ENCODE measurements at regions not wholly inside any gene's neighbourhood (a gene's known extent, or its start where the extent isn't known, plus 50 kb on each side); places are given as distances from the start of the nearest gene placed in this dataset.

- no peaks in the 10 kb centered on the region for H3K79me2 ChIP-seq (ENCODE audit: control insufficient read depth in 1 of 2, insufficient read depth in 2 of 2, low read length in 2 of 2)
- no peaks in the 10 kb centered on the region for H3K9me3 ChIP-seq (ENCODE audit: insufficient read depth in 2 of 2, low read depth in 1 of 2, low read length in 1 of 2)
- H3K9ac ChIP-seq (replicated peaks in 1 of 4; ENCODE audit: extremely low read depth in 1 of 4, low read depth in 3 of 4, low read length in 3 of 4): no peak overlapping the region
- H4K20me1 ChIP-seq (replicated peaks in 1 of 2; ENCODE audit: control insufficient read depth in 1 of 2, insufficient read depth in 2 of 2, low read length in 2 of 2): no peaks in the 10 kb centered on the region
- no peak overlapping the region for H2AK5ac ChIP-seq (ENCODE audit: low read depth, low read length)
- no peaks in the 10 kb centered on the region; a peak in 1 of 7 replicates for H3K4me1 ChIP-seq (replicated peaks in 1 of 4; ENCODE audit: control insufficient read depth in 3 of 4, insufficient read depth in 4 of 4, low read length in 3 of 4)
- no peak overlapping the region for H3K18ac ChIP-seq (ENCODE audit: extremely low read depth, low read length)
- H3K23me2 ChIP-seq (ENCODE audit: low read depth, low read length): no peaks in the 10 kb centered on the region
- H3K79me1 ChIP-seq (ENCODE audit: low read depth, low read length): no peaks in the 10 kb centered on the region
- H3K4me3 ChIP-seq (ENCODE audit: extremely low read depth in 1 of 4, insufficient read depth in 2 of 4, low read depth in 3 of 4, low read length in 4 of 4): no peak overlapping the region
- H4K8ac ChIP-seq (ENCODE audit: extremely low read depth, insufficient read depth, low read length): no peak overlapping the region
- H3K27ac ChIP-seq (ENCODE audit: low read depth, low read length): no peak overlapping the region
- no peak overlapping the region for H4K5ac ChIP-seq (ENCODE audit: insufficient read length, low read depth, low read length)
- no peak overlapping the region for H3K14ac ChIP-seq (ENCODE audit: insufficient read length)
- H3K56ac ChIP-seq (replicated peaks; ENCODE audit: insufficient read length, low read depth, low read length): no peak overlapping the region
- no peak overlapping the region for H2BK20ac ChIP-seq (ENCODE audit: low read length)
- no peak overlapping the region for H2BK120ac ChIP-seq (replicated peaks; ENCODE audit: low read depth, low read length)
- H2BK5ac ChIP-seq (ENCODE audit: low read depth, low read length): no peak overlapping the region
- no peak overlapping the region for H2AFZ ChIP-seq (ENCODE audit: low read length)
- H2BK15ac ChIP-seq (ENCODE audit: low read length): no peak overlapping the region
- ChIA-PET POLR2A (ENCODE audit: partially characterized antibody) (no interaction called here), CTCF (ENCODE audit: partially characterized antibody) (interaction anchor here (0.7 kb wide), 1 partner anchor 255 kb away, joined by 3 read pairs; no protein-coding TSS in a partner anchor)
- no peak overlapping the region for H3K4ac ChIP-seq (replicated peaks; ENCODE audit: insufficient read length, low read depth, low read length)
- H3K4me2 ChIP-seq (ENCODE audit: insufficient read depth in 1 of 2, low read depth in 2 of 2, low read length in 2 of 2): no peak overlapping the region
- no peak overlapping the region for H2BK12ac ChIP-seq (ENCODE audit: low read depth, low read length)
- H3K36me3 ChIP-seq (ENCODE audit: control insufficient read depth in 2 of 4, insufficient read depth in 4 of 4, low read length in 3 of 4): no peaks in the 10 kb centered on the region
- H4K91ac ChIP-seq (replicated peaks; ENCODE audit: insufficient read length, low read length): no peak overlapping the region
- no peak overlapping the region for H3K23ac ChIP-seq (ENCODE audit: insufficient read length)
- DNase-seq (ENCODE audit: low read depth in 1 of 2, low spot score in 2 of 2): no peak
- FAIRE-seq: no peak
- no peaks in the 10 kb centered on the region for H3K27me3 ChIP-seq (replicated peaks in 1 of 4; ENCODE audit: control insufficient read depth in 3 of 4, extremely low read depth in 1 of 4, insufficient read depth in 3 of 4, low read length in 3 of 4)
- TF ChIP-seq TAF7 (optimal IDR thresholded peaks at IDR 0.05; ENCODE audit: borderline replicate concordance, low read depth, low read length) (no peak), HDAC2 (IDR thresholded peaks at IDR 0.05; ENCODE audit: borderline replicate concordance in 1 of 2, low read depth in 2 of 2, low read length in 2 of 2) (no peak), MAX (IDR thresholded peaks at IDR 0.05) (no peak), ATF2 (IDR thresholded peaks at IDR 0.05; ENCODE audit: low read length) (no peak), EP300 (IDR thresholded peaks at IDR 0.05; ENCODE audit: borderline replicate concordance in 1 of 2, low read depth in 2 of 2, low read length in 2 of 2) (no peak), SIRT6 (IDR thresholded peaks at IDR 0.05; ENCODE audit: low read length) (no peak), E2F6 (IDR thresholded peaks at IDR 0.05) (no peak), TAF1 (IDR thresholded peaks at IDR 0.05; ENCODE audit: low read depth, low read length) (no peak), NANOG (IDR thresholded peaks at IDR 0.05; ENCODE audit: insufficient read depth, low read depth, low read length, poor library complexity, severe bottlenecking) (no peak), BACH1 (IDR thresholded peaks at IDR 0.05; ENCODE audit: low read length) (no peak), EZH2 (IDR thresholded peaks at IDR 0.05; ENCODE audit: low read depth, low read length, severe bottlenecking) (no peak), SUZ12 (IDR thresholded peaks at IDR 0.05; ENCODE audit: low read length) (no peak)
Observed at GRCh38 chr11:79896258-79896657, 455.4 kb upstream of the TENM4 start.

All from H1 (cell line).